ENCODE measurements at regions not wholly inside any gene's neighbourhood (a gene's known extent, or its start where the extent isn't known, plus 50 kb on each side); places are given as distances from the start of the nearest gene placed in this dataset.
"Not testable (repeated sequence)": the region's sequence is repeated elsewhere in the genome, so short reads cannot be mapped to it uniquely, and the experiment has no call there.

DNA sequence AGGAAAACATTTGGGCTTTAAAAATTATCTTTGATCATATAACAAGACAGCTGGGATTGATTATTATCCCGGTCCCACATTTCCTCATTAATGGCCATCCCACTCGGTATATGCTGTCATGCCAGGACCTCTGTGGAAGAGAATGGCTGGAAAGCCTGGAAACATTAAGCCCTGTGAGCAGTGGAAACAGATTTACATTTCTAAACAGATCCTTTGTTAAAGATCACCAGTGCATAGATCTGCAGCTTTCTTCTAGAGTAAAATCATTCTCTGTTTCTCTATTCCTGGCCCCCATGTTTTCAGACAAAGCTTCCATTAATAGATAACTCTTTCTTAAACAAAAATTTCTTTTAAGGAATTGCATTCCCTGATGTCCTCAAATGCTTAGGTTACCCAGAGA, 152.2 kb downstream of the CAVIN4 start:
- Histone ChIP-seq H3K36me3 (ENCODE audit: control insufficient read depth, insufficient read depth, low read length) (no peaks in the 10 kb centered on the region), H3K9me3 (ENCODE audit: control insufficient read depth, insufficient read depth, low read length) (no peaks in the 10 kb centered on the region), H3K27ac (ENCODE audit: low read depth, low read length) (peak overlapping the region; percentile 17), H3K27me3 (ENCODE audit: control insufficient read depth, insufficient read depth, low read length) (no peaks in the 10 kb centered on the region), H3K4me1 (ENCODE audit: control insufficient read depth, insufficient read depth, low read length) (no peaks in the 10 kb centered on the region), H3K4me3 (ENCODE audit: low read depth, low read length) (no peak overlapping the region)
- no CpG with 5 or more reads among the region's 2 CpGs for WGBS (ENCODE audit: insufficient coverage)
- peak in 2 of 6 donors; percentile 60 to 64 for DNase-seq (ENCODE audit: low read depth in 4 of 6, low spot score in 6 of 6)

DNA sequence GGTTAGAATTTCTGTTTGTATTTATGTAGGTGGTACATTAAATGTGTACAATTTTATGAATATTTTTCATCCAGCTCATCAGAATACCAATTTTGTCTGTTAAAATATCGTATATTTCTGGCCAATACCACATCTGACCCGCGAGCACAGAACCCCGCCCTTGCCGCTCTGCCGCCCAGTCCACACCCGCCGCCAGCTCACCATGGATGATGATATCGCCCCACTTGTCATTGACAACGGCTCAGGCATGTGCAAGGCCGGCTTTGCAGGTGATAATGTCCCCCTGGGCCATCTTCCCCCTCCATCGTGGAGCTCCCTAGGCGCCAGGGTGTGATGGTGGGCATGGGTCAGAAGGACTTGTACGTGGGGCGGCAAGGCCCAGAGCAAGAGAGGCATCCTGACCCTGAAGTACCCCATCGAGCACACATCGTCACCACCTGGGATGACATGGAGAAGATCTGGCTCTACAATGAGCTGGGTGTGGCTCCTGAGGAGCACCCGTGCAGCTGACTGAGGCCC, 153.2 kb downstream of the CAVIN4 start:
- H3K4me1 ChIP-seq (ENCODE audit: control insufficient read depth, insufficient read depth, low read length) = no peaks in the 10 kb centered on the region
- 98% methylated on average over 14 of the region's 18 CpGs for WGBS (ENCODE audit: insufficient coverage)

DNA sequence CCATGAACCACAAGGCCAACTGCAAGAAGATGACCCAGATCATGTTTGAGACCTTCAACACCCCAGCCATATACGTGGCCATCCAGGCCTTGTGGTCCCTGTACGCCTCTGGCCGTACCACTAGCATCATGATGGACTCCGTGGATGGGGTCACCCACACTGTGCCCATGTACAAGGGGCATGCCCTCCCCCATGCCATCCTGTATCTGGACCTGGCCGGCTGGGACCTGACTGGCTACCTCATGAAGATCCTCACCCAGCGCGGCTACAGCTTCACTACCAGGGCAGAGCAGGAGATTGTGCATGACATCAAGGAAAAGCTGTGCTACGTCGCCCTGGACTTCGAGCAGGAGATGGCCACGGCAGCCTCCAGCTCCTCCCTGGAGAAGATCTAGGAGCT, 153.7 kb downstream of the CAVIN4 start:
- Histone ChIP-seq H3K4me3 (ENCODE audit: low read depth, low read length) (no peak overlapping the region), H3K9me3 (ENCODE audit: control insufficient read depth, insufficient read depth, low read length) (no peaks in the 10 kb centered on the region), H3K36me3 (ENCODE audit: control insufficient read depth, insufficient read depth, low read length) (no peaks in the 10 kb centered on the region), H3K27ac (ENCODE audit: low read depth, low read length) (no peak overlapping the region), H3K4me1 (ENCODE audit: control insufficient read depth, insufficient read depth, low read length) (no peaks in the 10 kb centered on the region), H3K27me3 (ENCODE audit: control insufficient read depth, insufficient read depth, low read length) (no peaks in the 10 kb centered on the region)
- WGBS (ENCODE audit: insufficient coverage) = 96% methylated on average over 11 of the region's 11 CpGs
- DNase-seq (ENCODE audit: low read depth in 4 of 6, low spot score in 6 of 6) = no peak

More for the DNA sequence above, 153.2 kb downstream of the CAVIN4 start:
- Histone ChIP-seq H3K9me3 (ENCODE audit: control insufficient read depth, insufficient read depth, low read length) (no peaks in the 10 kb centered on the region), H3K27ac (ENCODE audit: low read depth, low read length) (no peak overlapping the region), H3K36me3 (ENCODE audit: control insufficient read depth, insufficient read depth, low read length) (no peaks in the 10 kb centered on the region), H3K27me3 (ENCODE audit: control insufficient read depth, insufficient read depth, low read length) (no peaks in the 10 kb centered on the region), H3K4me3 (ENCODE audit: low read depth, low read length) (no peak overlapping the region)
- DNase-seq (ENCODE audit: low read depth in 4 of 6, low spot score in 6 of 6) = no peak

DNA sequence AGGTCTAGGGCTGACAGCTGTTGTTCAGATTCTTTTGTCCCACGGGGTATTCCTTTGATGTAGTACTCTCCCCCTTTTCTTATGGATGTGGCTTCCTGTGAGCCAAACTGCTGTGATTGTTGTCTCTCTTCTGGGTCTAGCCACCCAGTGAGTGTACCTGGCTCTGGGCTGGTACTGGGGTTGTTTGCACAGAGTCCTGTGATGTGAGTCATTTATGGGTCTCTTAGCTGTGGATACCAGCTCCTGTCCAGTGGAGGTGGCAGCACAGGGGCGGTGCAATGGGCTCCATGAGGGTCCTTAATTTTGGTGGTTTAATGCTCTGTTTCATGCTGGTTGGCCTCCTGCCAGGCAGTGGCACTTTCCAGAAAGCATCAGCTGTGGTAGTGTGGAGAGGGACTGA, 161.3 kb downstream of the CAVIN4 start:
- H3K27ac ChIP-seq (ENCODE audit: low read depth, low read length) = no peak overlapping the region
- no peaks in the 10 kb centered on the region for H3K9me3 ChIP-seq (ENCODE audit: control insufficient read depth, insufficient read depth, low read length)
- H3K36me3 ChIP-seq (ENCODE audit: control insufficient read depth, insufficient read depth, low read length) = no peaks in the 10 kb centered on the region
- no peaks in the 10 kb centered on the region for H3K27me3 ChIP-seq (ENCODE audit: control insufficient read depth, insufficient read depth, low read length)
- DNase-seq (ENCODE audit: low read depth in 4 of 6, low spot score in 6 of 6) = no peak
- H3K4me1 ChIP-seq (ENCODE audit: control insufficient read depth, insufficient read depth, low read length) = no peaks in the 10 kb centered on the region
- WGBS (ENCODE audit: insufficient coverage) = 75% methylated on average over 1 of the region's 2 CpGs
- no peak overlapping the region for H3K4me3 ChIP-seq (ENCODE audit: low read depth, low read length)

DNA sequence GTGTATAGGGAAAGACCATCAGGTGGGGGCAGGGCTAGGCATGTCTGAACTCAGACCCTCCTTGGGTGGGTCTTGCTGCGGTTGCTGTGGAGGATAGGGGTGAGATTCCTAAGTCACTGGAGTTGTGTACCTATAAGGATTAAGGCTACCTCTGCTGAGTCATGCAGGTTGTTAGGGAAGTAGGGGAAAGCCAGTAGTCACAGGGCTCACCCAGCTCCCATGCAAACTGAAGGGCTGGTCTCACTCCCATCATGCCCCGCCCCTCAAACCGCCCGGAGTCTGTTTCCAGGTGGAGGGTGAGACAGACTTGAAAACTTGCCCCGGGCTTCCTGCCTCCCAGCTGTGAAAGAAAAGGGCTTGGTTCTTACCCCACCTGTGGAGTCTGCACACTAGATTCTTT, 161.8 kb downstream of the CAVIN4 start:
- WGBS (ENCODE audit: insufficient coverage) = 100% methylated on average over 2 of the region's 5 CpGs
- DNase-seq (ENCODE audit: low read depth in 4 of 6, low spot score in 6 of 6) = no peak
- Histone ChIP-seq H3K4me3 (ENCODE audit: low read depth, low read length) (no peak overlapping the region), H3K36me3 (ENCODE audit: control insufficient read depth, insufficient read depth, low read length) (no peaks in the 10 kb centered on the region), H3K27me3 (ENCODE audit: control insufficient read depth, insufficient read depth, low read length) (no peaks in the 10 kb centered on the region), H3K9me3 (ENCODE audit: control insufficient read depth, insufficient read depth, low read length) (no peaks in the 10 kb centered on the region), H3K4me1 (ENCODE audit: control insufficient read depth, insufficient read depth, low read length) (no peaks in the 10 kb centered on the region), H3K27ac (ENCODE audit: low read depth, low read length) (no peak overlapping the region)

DNA sequence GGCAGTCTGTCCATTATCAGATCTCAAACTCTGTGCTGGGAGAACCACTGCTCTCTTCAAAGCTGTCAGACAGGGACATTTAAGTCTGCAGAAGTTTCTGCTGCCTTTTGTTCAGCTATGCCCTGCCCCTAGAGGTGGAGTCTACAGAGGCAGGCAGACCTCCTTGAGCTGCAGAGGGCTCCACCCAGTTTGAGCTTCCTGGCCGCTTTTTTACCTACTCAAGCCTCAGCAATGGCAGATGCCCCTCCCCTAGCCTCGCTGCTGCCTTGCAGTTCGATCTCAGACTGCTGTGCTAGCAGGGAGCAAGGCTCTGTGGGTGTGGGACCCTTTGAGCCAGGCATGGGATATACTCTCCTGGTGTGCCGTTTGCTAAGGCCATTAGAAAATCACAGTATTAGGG, 171.1 kb downstream of the CAVIN4 start:
- not testable (repeated sequence) for DNase-seq (ENCODE audit: low read depth in 4 of 6, low spot score in 6 of 6)

DNA sequence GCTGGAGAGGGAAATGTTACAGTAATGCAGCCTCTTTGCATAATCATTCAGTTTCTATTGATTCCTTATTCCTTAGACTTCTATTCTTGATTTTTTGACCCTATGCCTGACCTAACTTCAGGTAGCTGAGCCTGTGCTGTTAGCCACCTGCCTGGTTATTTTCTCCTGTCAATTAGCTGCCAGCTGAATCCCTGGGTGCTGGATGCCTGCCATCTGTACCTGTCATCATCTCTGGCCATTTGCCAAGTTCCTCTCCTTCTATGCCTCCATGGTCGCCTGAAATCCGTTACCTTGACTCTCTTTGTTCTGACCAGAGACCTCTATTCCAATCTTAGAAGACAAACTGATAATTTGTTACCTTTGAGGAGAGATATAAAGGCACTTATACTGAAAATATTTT, 178.3 kb downstream of the CAVIN4 start:
- no peak overlapping the region for H3K27ac ChIP-seq (ENCODE audit: low read depth, low read length)
- WGBS (ENCODE audit: insufficient coverage) = no CpG with 5 or more reads among the region's 2 CpGs
- H3K9me3 ChIP-seq (ENCODE audit: control insufficient read depth, insufficient read depth, low read length) = peaks cover 2% of the 10 kb centered on the region
- DNase-seq (ENCODE audit: low read depth in 4 of 6, low spot score in 6 of 6) = no peak
- no peak overlapping the region for H3K4me3 ChIP-seq (ENCODE audit: low read depth, low read length)
- no peaks in the 10 kb centered on the region for H3K27me3 ChIP-seq (ENCODE audit: control insufficient read depth, insufficient read depth, low read length)
- no peaks in the 10 kb centered on the region for H3K4me1 ChIP-seq (ENCODE audit: control insufficient read depth, insufficient read depth, low read length)
- no peaks in the 10 kb centered on the region for H3K36me3 ChIP-seq (ENCODE audit: control insufficient read depth, insufficient read depth, low read length)

More for the DNA sequence above, 171.1 kb downstream of the CAVIN4 start:
- not testable (repeated sequence) for H3K4me1 ChIP-seq (ENCODE audit: control insufficient read depth, insufficient read depth, low read length); H3K9me3 ChIP-seq (ENCODE audit: control insufficient read depth, insufficient read depth, low read length); H3K27ac ChIP-seq (ENCODE audit: low read depth, low read length); H3K4me3 ChIP-seq (ENCODE audit: low read depth, low read length); H3K27me3 ChIP-seq (ENCODE audit: control insufficient read depth, insufficient read depth, low read length); H3K36me3 ChIP-seq (ENCODE audit: control insufficient read depth, insufficient read depth, low read length)
- WGBS (ENCODE audit: insufficient coverage) = 100% methylated on average over 2 of the region's 4 CpGs

DNA sequence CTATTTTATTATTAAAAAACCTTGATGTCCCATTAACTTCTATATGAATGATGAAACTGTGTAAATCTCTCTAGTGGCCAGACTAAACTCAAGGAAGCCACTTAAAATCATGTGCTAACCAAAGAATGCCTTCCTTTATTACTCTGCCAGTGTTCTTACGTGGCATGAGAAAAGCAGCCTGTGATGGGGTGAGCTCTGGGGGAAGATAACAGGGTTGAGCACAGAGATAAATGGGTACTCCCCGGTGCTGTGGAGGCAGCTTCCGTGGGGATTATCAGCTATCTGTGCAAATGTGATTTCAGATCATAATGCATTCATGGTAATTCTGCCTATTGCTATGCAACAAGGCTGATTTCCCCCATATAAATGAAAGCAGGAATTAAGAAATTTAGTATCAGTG, 181.3 kb downstream of the CAVIN4 start:
- no peak overlapping the region for H3K4me3 ChIP-seq (ENCODE audit: low read depth, low read length)
- no peaks in the 10 kb centered on the region for H3K27me3 ChIP-seq (ENCODE audit: control insufficient read depth, insufficient read depth, low read length)
- DNase-seq (ENCODE audit: low read depth in 4 of 6, low spot score in 6 of 6) = peak in 2 of 6 donors; percentile 35 to 77
- H3K4me1 ChIP-seq (ENCODE audit: control insufficient read depth, insufficient read depth, low read length) = no peaks in the 10 kb centered on the region
- H3K36me3 ChIP-seq (ENCODE audit: control insufficient read depth, insufficient read depth, low read length) = no peaks in the 10 kb centered on the region
- H3K27ac ChIP-seq (ENCODE audit: low read depth, low read length) = no peak overlapping the region
- peaks cover 2% of the 10 kb centered on the region for H3K9me3 ChIP-seq (ENCODE audit: control insufficient read depth, insufficient read depth, low read length)
- 20% methylated on average over 1 of the region's 3 CpGs for WGBS (ENCODE audit: insufficient coverage)

DNA sequence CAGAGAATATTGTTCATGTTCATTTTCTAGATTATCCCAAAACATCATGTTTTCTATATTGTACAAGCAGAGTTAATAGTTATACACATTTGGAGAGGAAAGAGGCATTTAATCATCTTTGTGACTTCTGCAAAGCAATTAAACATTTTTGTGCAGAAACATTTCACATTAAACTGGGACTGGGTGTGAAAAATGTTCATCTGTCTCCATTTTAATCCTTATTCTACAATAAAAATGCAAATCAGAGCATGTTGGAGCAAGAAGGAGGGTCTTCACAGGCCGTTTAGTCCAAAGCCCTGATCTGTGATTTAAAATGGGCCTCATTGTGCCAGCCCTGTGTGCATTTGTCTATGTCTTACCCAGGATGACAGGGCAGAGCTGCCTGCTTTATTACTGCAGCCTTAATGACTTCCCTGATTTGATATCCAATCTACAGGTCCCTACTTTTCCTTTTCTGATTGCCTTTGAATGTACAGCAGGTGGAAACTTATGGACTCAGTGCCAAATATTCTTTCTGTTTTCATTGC, 183.5 kb downstream of the CAVIN4 start:
- no peak overlapping the region for H3K4me3 ChIP-seq (ENCODE audit: low read depth, low read length)
- H3K27me3 ChIP-seq (ENCODE audit: control insufficient read depth, insufficient read depth, low read length) = no peaks in the 10 kb centered on the region
- peak in 2 of 6 donors; percentile 36 to 72 for DNase-seq (ENCODE audit: low read depth in 4 of 6, low spot score in 6 of 6)
- 0% methylated on average over 1 of the region's 1 CpG for WGBS (ENCODE audit: insufficient coverage)
- H3K36me3 ChIP-seq (ENCODE audit: control insufficient read depth, insufficient read depth, low read length) = no peaks in the 10 kb centered on the region
- no peaks in the 10 kb centered on the region for H3K4me1 ChIP-seq (ENCODE audit: control insufficient read depth, insufficient read depth, low read length)
- H3K27ac ChIP-seq (ENCODE audit: low read depth, low read length) = no peak overlapping the region
- H3K9me3 ChIP-seq (ENCODE audit: control insufficient read depth, insufficient read depth, low read length) = peaks cover 2% of the 10 kb centered on the region

DNA sequence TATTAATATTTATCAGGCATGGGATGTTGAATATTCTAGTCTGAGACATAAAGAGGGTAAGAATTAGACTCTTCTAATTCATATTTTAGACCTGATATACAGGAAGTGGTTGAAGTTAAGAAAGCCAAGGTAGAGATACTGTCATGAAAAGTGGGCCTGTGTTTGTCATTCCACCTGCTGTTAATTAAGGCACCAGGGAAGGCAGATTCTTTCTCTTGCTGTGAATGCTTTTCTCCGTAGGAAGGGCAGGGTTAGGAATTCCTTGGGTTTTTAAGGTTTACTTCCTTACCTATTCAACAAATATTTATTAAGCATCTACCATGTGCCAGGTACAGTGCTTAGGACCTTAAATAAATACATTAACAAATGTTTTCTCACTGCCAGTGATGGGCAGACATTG, 196.4 kb downstream of the CAVIN4 start:
- no peak for DNase-seq (ENCODE audit: low read depth in 4 of 6, low spot score in 6 of 6)
- WGBS (ENCODE audit: insufficient coverage) = no CpG with 5 or more reads among the region's 1 CpG
- H3K9me3 ChIP-seq (ENCODE audit: control insufficient read depth, insufficient read depth, low read length) = no peaks in the 10 kb centered on the region
- H3K36me3 ChIP-seq (ENCODE audit: control insufficient read depth, insufficient read depth, low read length) = no peaks in the 10 kb centered on the region
- no peak overlapping the region for H3K4me3 ChIP-seq (ENCODE audit: low read depth, low read length)
- H3K4me1 ChIP-seq (ENCODE audit: control insufficient read depth, insufficient read depth, low read length) = no peaks in the 10 kb centered on the region
- H3K27ac ChIP-seq (ENCODE audit: low read depth, low read length) = no peak overlapping the region
- no peaks in the 10 kb centered on the region for H3K27me3 ChIP-seq (ENCODE audit: control insufficient read depth, insufficient read depth, low read length)
